SK-N-SH (cell line): ENCODE measurements at regions not wholly inside any gene's neighbourhood (a gene's known extent, or its start where the extent isn't known, plus 50 kb on each side); places are given as distances from the start of the nearest gene placed in this dataset.

ENCODE experiments used
- CTCF ChIA-PET: fragments of 300-600, 350-600 bp; formaldehyde crosslinking; extraction: SDS; loops from one replicate; lab custom pipeline; 2021; lab: Yijun Ruan, JAX
- POLR2A ChIA-PET: fragments of 350-600 bp; sonication (Branson Sonifier 250); formaldehyde crosslinking; extraction: SDS; loops from one replicate; lab custom pipeline; 2020; ENCODE audit warnings: antibody characterized with exemption, inconsistent platforms; lab: Yijun Ruan, JAX
- DNase-seq: peaks from one replicate; pipeline ENCODE4 v3.0.0; 2012
- H2AFZ ChIP-seq: fragments of 200-600 bp; sonication (generic); 2 replicates; pipeline ENCODE4 v1.8.1; 2016; ENCODE audit warnings: antibody characterized with exemption, mild to moderate bottlenecking, low read depth
- H3F3A ChIP-seq: fragments of 200-600 bp; sonication (generic); replicated peaks from 2 replicates; pipeline ENCODE3; 2016; ENCODE audit warnings: antibody characterized with exemption, mild to moderate bottlenecking; ENCODE audit not compliant: insufficient read depth
- H3K27ac ChIP-seq, 2 experiments: fragments of 200-500 bp in 1 of 2; fragments of 200-600 bp in 1 of 2; sonication (Bioruptor generic) in 1 of 2; sonication (generic), shearing (Covaris generic) in 1 of 2; 2 replicates each; pipeline versions ENCODE4 v1.5.1 to v1.6.1; 2014 to 2016; ENCODE audit warnings: low read depth in 2 of 2, inconsistent platforms in 1 of 2, low read length in 1 of 2, mild to moderate bottlenecking in 1 of 2, mixed read lengths in 1 of 2
- H3K27me3 ChIP-seq: fragments of 200-600 bp; sonication (generic), shearing (Covaris generic); 2 replicates; pipeline ENCODE4 v1.6.1; 2016; ENCODE audit warnings: mixed run types; ENCODE audit not compliant: insufficient read depth
- H3K36me3 ChIP-seq, 2 experiments: fragments of 200-500 bp in 1 of 2; fragments of 200-600 bp in 1 of 2; sonication (Bioruptor generic) in 1 of 2; sonication (generic) in 1 of 2; replicated peaks in 1 of 2; 2 replicates each; pipeline versions ENCODE3 to v1.5.1; 2014 to 2016; ENCODE audit warnings: low read length in 1 of 2, mild to moderate bottlenecking in 1 of 2; ENCODE audit not compliant: insufficient read depth in 2 of 2, control insufficient read depth in 1 of 2
- H3K4me1 ChIP-seq, 2 experiments: fragments of 200-500 bp in 1 of 2; fragments of 200-600 bp in 1 of 2; sonication (Bioruptor generic) in 1 of 2; sonication (generic), shearing (Covaris generic) in 1 of 2; 2 replicates each; pipeline versions ENCODE4 v1.5.1 to v1.6.1; 2014 to 2016; ENCODE audit warnings: low read depth in 1 of 2, low read length in 1 of 2, mixed run types in 1 of 2; ENCODE audit not compliant: insufficient read depth in 2 of 2, control insufficient read depth in 1 of 2
- H3K4me2 ChIP-seq: fragments of 200-600 bp; sonication (generic), shearing (Covaris generic); 2 replicates; pipeline ENCODE4 v1.6.1; 2017; ENCODE audit warnings: mixed run types
- H3K4me3 ChIP-seq, 2 experiments: fragments of 200-500 bp in 1 of 2; fragments of 200-600 bp in 1 of 2; sonication (Bioruptor generic) in 1 of 2; sonication (generic), shearing (Covaris generic) in 1 of 2; 2 replicates each; pipeline versions ENCODE4 v1.5.1 to v1.8.1; 2014 to 2016; ENCODE audit warnings: low read depth in 2 of 2, inconsistent platforms in 1 of 2, low read length in 1 of 2, mild to moderate bottlenecking in 1 of 2, mixed read lengths in 1 of 2, moderate library complexity in 1 of 2
- H3K79me2 ChIP-seq: fragments of 200-600 bp; sonication (generic); 2 replicates; pipeline ENCODE4 v1.8.1; 2017; ENCODE audit warnings: mild to moderate bottlenecking; ENCODE audit not compliant: insufficient read depth
- H3K9ac ChIP-seq: fragments of 200-600 bp; sonication (generic); 2 replicates; pipeline ENCODE4 v1.6.1; 2017; ENCODE audit warnings: mixed run types
- H3K9me2 ChIP-seq: fragments of 200-600 bp; sonication (generic); 2 replicates; pipeline ENCODE4 v1.6.1; 2017; ENCODE audit warnings: mixed run types
- H3K9me3 ChIP-seq: fragments of 200-600 bp; sonication (generic); 2 replicates; pipeline ENCODE4 v1.6.1; 2017; ENCODE audit warnings: mixed run types, mild to moderate bottlenecking, moderate library complexity
- H4K20me1 ChIP-seq: fragments of 200-600 bp; sonication (generic); 2 replicates; pipeline ENCODE4 v1.6.1; 2017; ENCODE audit warnings: mild to moderate bottlenecking, mixed run types; ENCODE audit not compliant: insufficient read depth
- CHD2 ChIP-seq: fragments of 150-350 bp; IDR thresholded peaks from 2 replicates; pipeline ENCODE4 v1.6.1; 2018; ENCODE audit warnings: low read length; ENCODE audit not compliant: partially characterized antibody
- CTCF ChIP-seq: fragments of 200-600 bp; sonication (generic); IDR thresholded peaks from 2 replicates; pipeline ENCODE4 v1.6.1; 2017; ENCODE audit warnings: antibody characterized with exemption, mild to moderate bottlenecking, moderate library complexity
- ELF1 ChIP-seq: IDR thresholded peaks from 2 replicates; pipeline ENCODE4 v1.4.0; 2012
- EP300 ChIP-seq, 2 experiments: IDR thresholded peaks; 2 replicates each; pipeline versions ENCODE4 v1.4.0 to v1.6.1; 2012; ENCODE audit warnings: borderline replicate concordance in 1 of 2, low read depth in 1 of 2, low read length in 1 of 2
- EZH2phosphoT487 ChIP-seq: fragments of 200-600 bp; sonication (generic); IDR thresholded peaks from 2 replicates; pipeline ENCODE4 v1.6.1; 2017; ENCODE audit warnings: low read depth, mixed run types, mild to moderate bottlenecking, antibody characterized with exemption, moderate library complexity, borderline replicate concordance
- FOXJ3 ChIP-seq: sonication (generic); formaldehyde crosslinking; IDR thresholded peaks from 2 replicates; pipeline ENCODE4 v1.5.1; 2020; ENCODE audit warnings: mild to moderate bottlenecking, missing genetic modification reagents
- FOXM1 ChIP-seq: IDR thresholded peaks from 2 replicates; pipeline ENCODE4 v1.4.0; 2012; ENCODE audit warnings: low read depth, mild to moderate bottlenecking
- GABPA ChIP-seq: IDR thresholded peaks from 2 replicates; pipeline ENCODE4 v1.4.0; 2012; ENCODE audit warnings: low read depth, mild to moderate bottlenecking
- GATA2 ChIP-seq: sonication (generic); formaldehyde crosslinking; IDR thresholded peaks from 2 replicates; pipeline ENCODE4 v1.5.0; 2020; ENCODE audit warnings: mild to moderate bottlenecking, missing genetic modification reagents
- JUND ChIP-seq: IDR thresholded peaks from 2 replicates; pipeline ENCODE4 v1.4.0; 2012
- MAX ChIP-seq: IDR thresholded peaks from 2 replicates; pipeline ENCODE4 v1.4.0; 2012; ENCODE audit warnings: low read depth
- MEF2A ChIP-seq: IDR thresholded peaks from 2 replicates; pipeline ENCODE4 v1.4.0; 2012; ENCODE audit warnings: low read depth, borderline replicate concordance
- MXI1 ChIP-seq: IDR thresholded peaks from 2 replicates; pipeline ENCODE4 v1.6.1; 2012; ENCODE audit warnings: mild to moderate bottlenecking, low read depth, low read length, improper control_type of control experiment
- NFIC ChIP-seq: IDR thresholded peaks from 2 replicates; pipeline ENCODE4 v1.4.0; 2012; ENCODE audit warnings: borderline replicate concordance
- NRF1 ChIP-seq: IDR thresholded peaks from 2 replicates; pipeline ENCODE4 v1.6.1; 2012; ENCODE audit warnings: low read depth, mild to moderate bottlenecking, low read length
- PBX3 ChIP-seq: IDR thresholded peaks from 2 replicates; pipeline ENCODE4; 2012
- POLR2AphosphoS5 ChIP-seq: IDR thresholded peaks from 2 replicates; pipeline ENCODE4 v1.6.1; 2012; ENCODE audit warnings: low read depth, low read length
- RAD21 ChIP-seq: IDR thresholded peaks from 2 replicates; pipeline ENCODE4 v1.6.1; 2012; ENCODE audit warnings: mild to moderate bottlenecking, low read length
- RCOR1 ChIP-seq: fragments of 150-350 bp; IDR thresholded peaks from 2 replicates; pipeline ENCODE4 v1.6.1; 2017; ENCODE audit warnings: antibody characterized with exemption, low read length
- RFX5 ChIP-seq: IDR thresholded peaks from 2 replicates; pipeline ENCODE4 v1.6.1; 2012; ENCODE audit warnings: mild to moderate bottlenecking, improper control_type of control experiment, low read length
- SIN3A ChIP-seq: IDR thresholded peaks from 2 replicates; pipeline ENCODE4 v1.6.1; 2012; ENCODE audit warnings: low read depth, mild to moderate bottlenecking, low read length, moderate library complexity, borderline replicate concordance
- SMC3 ChIP-seq: IDR thresholded peaks from 2 replicates; pipeline ENCODE4 v1.6.1; 2012; ENCODE audit warnings: low read depth, low read length, improper control_type of control experiment
- YY1 ChIP-seq: IDR thresholded peaks from 2 replicates; pipeline ENCODE4 v1.4.0; 2012; ENCODE audit warnings: low read depth, mild to moderate bottlenecking
- WGBS: methylation state at CpG from one replicate; pipeline ENCODE4 v1.1.6; 2017; ENCODE audit warnings: low lambda C conversion rate; 5-methylcytosine and 5-hydroxymethylcytosine counted together

GRCh38 chr10:21022821-21023220 is 125.7 kb upstream of the NEBL start (continued):
- TF ChIP-seq GABPA: no peak
- TF ChIP-seq RCOR1: no peak
- no peak for TF ChIP-seq SMC3
- TF ChIP-seq RAD21: no peak

GRCh38 chr10:21021843-21022594 is 124.9 kb upstream of the NEBL start:
- WGBS: 75% methylated on average over 15 of the region's 15 CpGs
- CTCF ChIA-PET: interaction anchor here (0.8 to 1.4 kb wide), 2 partner anchors 11 to 21 kb away, joined by 3 read pairs; no protein-coding TSS in a partner anchor
- H3K4me2 ChIP-seq: no peak overlapping the region
- POLR2A ChIA-PET: no interaction called here
- no peaks in the 10 kb centered on the region for H3K9me2 ChIP-seq
- TF ChIP-seq FOXM1 (no peak), CTCF (peak; percentile 17; the same call in 1 of the 2 replicates), ELF1 (no peak)
- H3K36me3 ChIP-seq: no peaks in the 10 kb centered on the region
- H3K27ac ChIP-seq: no peak overlapping the region; a peak in 1 of 4 replicates
- no peaks in the 10 kb centered on the region for H3K79me2 ChIP-seq
- no peak overlapping the region for H3K4me3 ChIP-seq
- no peak for DNase-seq
- H4K20me1 ChIP-seq: no peaks in the 10 kb centered on the region
- no peaks in the 10 kb centered on the region for H3K27me3 ChIP-seq
- no peaks in the 10 kb centered on the region for H3K9me3 ChIP-seq
- no peak overlapping the region for H2AFZ ChIP-seq
- H3F3A ChIP-seq: no peaks in the 10 kb centered on the region
- H3K9ac ChIP-seq: no peak overlapping the region
- H3K4me1 ChIP-seq: no peaks in the 10 kb centered on the region; a peak in 1 of 4 replicates

GRCh38 chr10:21021231-21021630 is 124.1 kb upstream of the NEBL start:
- H3K4me3 ChIP-seq: no peak overlapping the region
- no peak for DNase-seq
- no peak overlapping the region for H3K27ac ChIP-seq
- H2AFZ ChIP-seq: no peak overlapping the region
- no peaks in the 10 kb centered on the region for H3K27me3 ChIP-seq
- no peak overlapping the region for H3K4me2 ChIP-seq
- H3K79me2 ChIP-seq: no peaks in the 10 kb centered on the region
- POLR2A ChIA-PET: no interaction called here
- no peaks in the 10 kb centered on the region for H3F3A ChIP-seq
- no peaks in the 10 kb centered on the region for H3K9me3 ChIP-seq
- no peaks in the 10 kb centered on the region; a peak in 1 of 4 replicates for H3K4me1 ChIP-seq
- TF ChIP-seq YY1: no peak
- no peak for TF ChIP-seq NFIC
- no peak for TF ChIP-seq MXI1
- TF ChIP-seq EZH2phosphoT487: no peak
- no peak for TF ChIP-seq JUND
- no peak for TF ChIP-seq NRF1
- no peak for TF ChIP-seq FOXM1
- no peak for TF ChIP-seq POLR2AphosphoS5
- TF ChIP-seq PBX3: no peak
- TF ChIP-seq MEF2A: no peak
- no peak for TF ChIP-seq SMC3
- TF ChIP-seq RCOR1: no peak
- TF ChIP-seq FOXJ3 (CRISPR knock-in tag): no peak
- TF ChIP-seq CHD2: no peak
- TF ChIP-seq MAX: no peak
- TF ChIP-seq ELF1: no peak
- TF ChIP-seq GATA2 (CRISPR knock-in tag): no peak
- no peak for TF ChIP-seq SIN3A
- no peak for TF ChIP-seq EP300 (IDR thresholded peaks at IDR 0.05; ENCODE audit: borderline replicate concordance in 1 of 2, low read depth in 1 of 2, low read length in 1 of 2)
- TF ChIP-seq RFX5: no peak
- TF ChIP-seq, all 33 proteins: peak for 0
- CTCF ChIA-PET: interaction anchor here (0.8 to 1.4 kb wide), 4 partner anchors 11 to 59 kb away, joined by 3 to 5 read pairs (median 3); no protein-coding TSS in a partner anchor
- no peak overlapping the region for H3K9ac ChIP-seq
- H4K20me1 ChIP-seq: no peaks in the 10 kb centered on the region
- WGBS: 83% methylated on average over 6 of the region's 6 CpGs
- no peaks in the 10 kb centered on the region for H3K36me3 ChIP-seq
- H3K9me2 ChIP-seq: no peaks in the 10 kb centered on the region
